Astrocyte (in vitro differentiated cells and primary cell): ENCODE measurements at regions not wholly inside any gene's neighbourhood (a gene's known extent, or its start where the extent isn't known, plus 50 kb on each side); places are given as distances from the start of the nearest gene placed in this dataset.

ENCODE experiments used
- DNase-seq: peaks from one replicate; pipeline ENCODE4 v3.0.0-alpha.2; 2010; ENCODE audit warnings: low read depth
- FAIRE-seq: peaks from 2 replicates; lab custom pipeline; 2011; peaks lifted over from hg19 to GRCh38; lab: Jason Lieb, UNC
- H2AFZ ChIP-seq: 2 replicates; pipeline ENCODE4 v1.6.0; 2012; ENCODE audit warnings: low read depth, low read length, inconsistent platforms
- H3K27ac ChIP-seq: 2 replicates; pipeline ENCODE4 v1.5.1; 2011; ENCODE audit warnings: low read depth, low read length, inconsistent platforms
- H3K27me3 ChIP-seq: 2 replicates; pipeline ENCODE4 v1.6.0; 2011; ENCODE audit warnings: low read length, inconsistent platforms; ENCODE audit not compliant: insufficient read depth
- H3K36me3 ChIP-seq: 2 replicates; pipeline ENCODE4 v1.5.1; 2011; ENCODE audit warnings: low read length, inconsistent platforms; ENCODE audit not compliant: insufficient read depth
- H3K4me1 ChIP-seq: 2 replicates; pipeline ENCODE4 v1.5.1; 2011; ENCODE audit warnings: low read length, inconsistent platforms; ENCODE audit not compliant: insufficient read depth
- H3K4me2 ChIP-seq: 2 replicates; pipeline ENCODE4 v1.6.0; 2012; ENCODE audit warnings: low read length, inconsistent platforms
- H3K4me3 ChIP-seq: 2 replicates; pipeline ENCODE4 v1.5.1; 2011; ENCODE audit warnings: low read depth, mild to moderate bottlenecking, low read length, inconsistent platforms; ENCODE audit not compliant: insufficient read depth
- H3K79me2 ChIP-seq: 2 replicates; pipeline ENCODE4 v1.6.0; 2012; ENCODE audit warnings: mild to moderate bottlenecking, low read length, inconsistent platforms; ENCODE audit not compliant: insufficient read depth
- H3K9ac ChIP-seq: 2 replicates; pipeline ENCODE4 v1.6.0; 2012; ENCODE audit warnings: mild to moderate bottlenecking, low read length, inconsistent platforms
- H3K9me3 ChIP-seq: 2 replicates; pipeline ENCODE4 v1.5.1; 2012; ENCODE audit warnings: low read depth, mild to moderate bottlenecking, low read length, inconsistent platforms; ENCODE audit not compliant: insufficient read depth
- H4K20me1 ChIP-seq: 2 replicates; pipeline ENCODE4 v1.6.0; 2012; ENCODE audit warnings: low read length, inconsistent platforms; ENCODE audit not compliant: insufficient read depth
- H3K27ac Mint-ChIP-seq: one replicate; pipeline ENCODE4 v1.8.0; 2021; ENCODE audit warnings: mild to moderate bottlenecking, mixed read lengths; ENCODE audit not compliant: unreplicated experiment
- H3K27me3 Mint-ChIP-seq: one replicate; pipeline ENCODE4 v1.8.0; 2021; ENCODE audit warnings: low read depth, mixed read lengths; ENCODE audit not compliant: unreplicated experiment
- H3K36me3 Mint-ChIP-seq: one replicate; pipeline ENCODE4 v1.8.0; 2021; ENCODE audit warnings: low read depth, mixed read lengths; ENCODE audit not compliant: unreplicated experiment
- H3K4me1 Mint-ChIP-seq: one replicate; pipeline ENCODE4 v1.8.0; 2021; ENCODE audit warnings: low read depth, mixed read lengths; ENCODE audit not compliant: unreplicated experiment
- H3K4me3 Mint-ChIP-seq: one replicate; pipeline ENCODE4 v1.8.0; 2021; ENCODE audit warnings: mild to moderate bottlenecking, moderate library complexity, mixed read lengths; ENCODE audit not compliant: unreplicated experiment
- H3K9me3 Mint-ChIP-seq: one replicate; pipeline ENCODE4 v1.8.0; 2021; ENCODE audit warnings: mild to moderate bottlenecking, mixed read lengths; ENCODE audit not compliant: unreplicated experiment
- EZH2 ChIP-seq: IDR thresholded peaks from 2 replicates; pipeline ENCODE4 v1.6.1; 2012; ENCODE audit warnings: mild to moderate bottlenecking, low read length, inconsistent platforms; ENCODE audit not compliant: insufficient read depth
- TF ChIP-seq, protein P1 (sequence below): IDR thresholded peaks from 2 replicates; pipeline ENCODE4 v1.5.1; 2011; ENCODE audit warnings: low read depth, mild to moderate bottlenecking, inconsistent platforms, low read length, moderate library complexity; ENCODE audit not compliant: insufficient read depth

DNA sequence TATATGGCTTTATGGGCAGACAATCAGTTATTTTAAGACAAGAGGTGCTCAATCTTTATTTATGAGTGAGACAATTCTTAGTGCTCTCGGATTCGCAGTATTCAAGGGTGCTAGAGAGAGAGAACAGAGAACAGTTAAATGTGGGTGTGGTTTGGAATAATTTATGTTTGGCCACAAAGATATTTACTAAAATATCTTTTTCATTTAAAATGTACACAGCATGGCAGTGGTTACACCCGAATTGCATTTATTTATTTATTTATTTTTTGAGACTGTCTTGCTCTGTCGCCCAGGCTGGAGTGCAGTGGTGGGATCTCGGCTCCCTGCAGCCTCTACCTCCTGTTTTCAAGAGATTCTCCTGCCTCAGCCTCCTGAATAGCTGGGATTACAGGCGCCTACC, 109.2 kb downstream of the CDCA7 start:
- no peak for TF ChIP-seq EZH2
- TF ChIP-seq, protein P1, sequence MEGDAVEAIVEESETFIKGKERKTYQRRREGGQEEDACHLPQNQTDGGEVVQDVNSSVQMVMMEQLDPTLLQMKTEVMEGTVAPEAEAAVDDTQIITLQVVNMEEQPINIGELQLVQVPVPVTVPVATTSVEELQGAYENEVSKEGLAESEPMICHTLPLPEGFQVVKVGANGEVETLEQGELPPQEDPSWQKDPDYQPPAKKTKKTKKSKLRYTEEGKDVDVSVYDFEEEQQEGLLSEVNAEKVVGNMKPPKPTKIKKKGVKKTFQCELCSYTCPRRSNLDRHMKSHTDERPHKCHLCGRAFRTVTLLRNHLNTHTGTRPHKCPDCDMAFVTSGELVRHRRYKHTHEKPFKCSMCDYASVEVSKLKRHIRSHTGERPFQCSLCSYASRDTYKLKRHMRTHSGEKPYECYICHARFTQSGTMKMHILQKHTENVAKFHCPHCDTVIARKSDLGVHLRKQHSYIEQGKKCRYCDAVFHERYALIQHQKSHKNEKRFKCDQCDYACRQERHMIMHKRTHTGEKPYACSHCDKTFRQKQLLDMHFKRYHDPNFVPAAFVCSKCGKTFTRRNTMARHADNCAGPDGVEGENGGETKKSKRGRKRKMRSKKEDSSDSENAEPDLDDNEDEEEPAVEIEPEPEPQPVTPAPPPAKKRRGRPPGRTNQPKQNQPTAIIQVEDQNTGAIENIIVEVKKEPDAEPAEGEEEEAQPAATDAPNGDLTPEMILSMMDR, result no peak
- Histone ChIP-seq H3K27ac (no peak overlapping the region), H3K4me1 (no peaks in the 10 kb centered on the region), H3K79me2 (no peaks in the 10 kb centered on the region), H3K36me3 (no peaks in the 10 kb centered on the region), H4K20me1 (no peaks in the 10 kb centered on the region), H2AFZ (no peak overlapping the region), H3K4me2 (no peak overlapping the region), H3K27me3 (peaks cover 4% of the 10 kb centered on the region), H3K4me3 (no peak overlapping the region), H3K9ac (no peak overlapping the region), H3K9me3 (no peaks in the 10 kb centered on the region)
- Mint-ChIP-seq H3K27ac (no peak overlapping the region), H3K36me3 (no peaks in the 10 kb centered on the region), H3K9me3 (no peaks in the 10 kb centered on the region), H3K4me1 (no peaks in the 10 kb centered on the region), H3K27me3 (peaks cover 6% of the 10 kb centered on the region), H3K4me3 (no peak overlapping the region)
- DNase-seq (no peak), FAIRE-seq (no peak)

DNA sequence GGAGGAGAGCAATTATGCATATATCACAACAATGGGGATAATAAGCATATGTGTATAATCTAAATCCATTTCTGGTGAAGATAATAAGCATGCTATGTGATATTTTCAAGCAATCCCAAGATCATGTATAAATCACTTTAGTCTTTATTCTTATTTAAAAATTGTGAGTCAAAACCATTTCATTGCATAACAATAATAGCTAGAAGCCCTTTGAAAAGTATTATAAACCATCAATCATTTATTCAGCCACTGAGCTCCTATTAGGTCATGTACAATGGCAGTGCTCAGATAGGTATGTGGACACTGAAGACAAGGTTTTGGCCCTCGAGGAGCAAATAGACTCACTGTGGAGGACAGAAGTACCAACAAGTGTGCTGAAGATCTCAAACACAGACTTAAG, 113.1 kb downstream of the CDCA7 start:
- no peaks in the 10 kb centered on the region for H3K79me2 ChIP-seq
- H2AFZ ChIP-seq, result no peak overlapping the region
- no peaks in the 10 kb centered on the region for H3K36me3 ChIP-seq
- no peak overlapping the region for H3K9ac ChIP-seq
- Mint-ChIP-seq H3K9me3 (peaks cover 3% of the 10 kb centered on the region), H3K36me3 (no peaks in the 10 kb centered on the region), H3K27me3 (peaks cover 5% of the 10 kb centered on the region), H3K4me1 (no peaks in the 10 kb centered on the region), H3K27ac (no peak overlapping the region), H3K4me3 (no peak overlapping the region)
- H3K4me1 ChIP-seq, result no peaks in the 10 kb centered on the region
- H3K4me2 ChIP-seq, result no peak overlapping the region
- DNase-seq (no peak), FAIRE-seq (no peak)
- H3K9me3 ChIP-seq, result no peaks in the 10 kb centered on the region
- no peak overlapping the region for H3K27ac ChIP-seq
- no peak overlapping the region for H3K4me3 ChIP-seq
- no peaks in the 10 kb centered on the region for H4K20me1 ChIP-seq
- TF ChIP-seq, protein P1, result no peak
- peaks cover 5% of the 10 kb centered on the region for H3K27me3 ChIP-seq

GRCh38 chr2:173468266-173468793, 113.7 kb downstream of the CDCA7 start:
- Mint-ChIP-seq H3K4me1 (no peaks in the 10 kb centered on the region), H3K36me3 (no peaks in the 10 kb centered on the region), H3K27ac (no peak overlapping the region), H3K27me3 (peaks cover 5% of the 10 kb centered on the region), H3K4me3 (no peak overlapping the region), H3K9me3 (peaks cover 3% of the 10 kb centered on the region)
- Histone ChIP-seq H3K4me2 (no peak overlapping the region), H2AFZ (no peak overlapping the region), H3K4me1 (no peaks in the 10 kb centered on the region), H3K27me3 (peaks cover 2% of the 10 kb centered on the region), H3K4me3 (no peak overlapping the region), H3K9ac (no peak overlapping the region), H3K79me2 (no peaks in the 10 kb centered on the region), H3K27ac (no peak overlapping the region), H3K36me3 (no peaks in the 10 kb centered on the region), H4K20me1 (no peaks in the 10 kb centered on the region), H3K9me3 (no peaks in the 10 kb centered on the region)
- TF ChIP-seq, protein P1, result no peak
- TF ChIP-seq EZH2, result no peak
- no peak for DNase-seq
- FAIRE-seq, result no peak
